Caki2 (cell line): ENCODE measurements at regions not wholly inside any gene's neighbourhood (a gene's known extent, or its start where the extent isn't known, plus 50 kb on each side); places are given as distances from the start of the nearest gene placed in this dataset.

Source experiments
- DNase-seq: peaks from one replicate; pipeline ENCODE4 v3.0.0-alpha.2; 2015; ENCODE audit warnings: low read depth
- in situ Hi-C: cut with HindIII; loops from 2 replicates; pipeline ENCODE4 v1.10.0; 2016; ENCODE audit warnings: low sequenced_read_pairs, low pct_unique_long_range_greater_than_20kb, mixed read lengths

GRCh38 chr18:27239669-27240068 lies 54.6 kb upstream of the CHST9 start:
- in situ Hi-C loops: no loop called here

GRCh38 chr18:27235218-27235870 lies 50.2 kb upstream of the CHST9 start:
- in situ Hi-C loops: no loop called here
- no peak for DNase-seq

More at GRCh38 chr18:27239669-27240068, 54.6 kb upstream of the CHST9 start:
- no peak for DNase-seq
